ENCODE measurements at regions not wholly inside any gene's neighbourhood (a gene's known extent, or its start where the extent isn't known, plus 50 kb on each side); places are given as distances from the start of the nearest gene placed in this dataset.

DNA sequence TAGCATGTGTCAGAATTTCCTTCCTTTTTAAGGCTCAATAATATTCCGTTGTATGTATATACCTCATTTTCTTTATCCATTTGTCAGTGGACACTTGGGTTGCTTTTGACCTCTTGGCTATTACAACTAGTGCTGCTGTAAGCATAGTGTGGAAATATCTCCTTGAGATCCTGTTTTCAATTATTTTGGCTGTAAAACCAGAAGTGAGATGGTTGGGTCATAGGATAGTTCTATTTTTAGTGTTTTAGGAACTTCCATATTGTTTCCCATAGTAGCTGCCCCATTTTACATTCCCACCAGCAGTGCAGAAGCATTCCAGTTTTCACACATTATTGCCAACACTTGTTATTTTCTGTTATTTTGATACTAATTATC lies 70.4 kb upstream of the C15orf39 start:
- H3K4me2 ChIP-seq = no peak overlapping the region
- H3K27me3 ChIP-seq (ENCODE audit: insufficient read depth) = no peaks in the 10 kb centered on the region
- TF ChIP-seq POLR2AphosphoS5 (IDR thresholded peaks at IDR 0.05; ENCODE audit: low read depth) = no peak
- TF ChIP-seq CREB1 (CRISPR knock-in tag; IDR thresholded peaks at IDR 0.05; ENCODE audit: low read depth) = no peak
- no peak for TF ChIP-seq ZNF331 (CRISPR knock-in tag; IDR thresholded peaks at IDR 0.05; ENCODE audit: low read depth)
- TF ChIP-seq, protein P1, sequence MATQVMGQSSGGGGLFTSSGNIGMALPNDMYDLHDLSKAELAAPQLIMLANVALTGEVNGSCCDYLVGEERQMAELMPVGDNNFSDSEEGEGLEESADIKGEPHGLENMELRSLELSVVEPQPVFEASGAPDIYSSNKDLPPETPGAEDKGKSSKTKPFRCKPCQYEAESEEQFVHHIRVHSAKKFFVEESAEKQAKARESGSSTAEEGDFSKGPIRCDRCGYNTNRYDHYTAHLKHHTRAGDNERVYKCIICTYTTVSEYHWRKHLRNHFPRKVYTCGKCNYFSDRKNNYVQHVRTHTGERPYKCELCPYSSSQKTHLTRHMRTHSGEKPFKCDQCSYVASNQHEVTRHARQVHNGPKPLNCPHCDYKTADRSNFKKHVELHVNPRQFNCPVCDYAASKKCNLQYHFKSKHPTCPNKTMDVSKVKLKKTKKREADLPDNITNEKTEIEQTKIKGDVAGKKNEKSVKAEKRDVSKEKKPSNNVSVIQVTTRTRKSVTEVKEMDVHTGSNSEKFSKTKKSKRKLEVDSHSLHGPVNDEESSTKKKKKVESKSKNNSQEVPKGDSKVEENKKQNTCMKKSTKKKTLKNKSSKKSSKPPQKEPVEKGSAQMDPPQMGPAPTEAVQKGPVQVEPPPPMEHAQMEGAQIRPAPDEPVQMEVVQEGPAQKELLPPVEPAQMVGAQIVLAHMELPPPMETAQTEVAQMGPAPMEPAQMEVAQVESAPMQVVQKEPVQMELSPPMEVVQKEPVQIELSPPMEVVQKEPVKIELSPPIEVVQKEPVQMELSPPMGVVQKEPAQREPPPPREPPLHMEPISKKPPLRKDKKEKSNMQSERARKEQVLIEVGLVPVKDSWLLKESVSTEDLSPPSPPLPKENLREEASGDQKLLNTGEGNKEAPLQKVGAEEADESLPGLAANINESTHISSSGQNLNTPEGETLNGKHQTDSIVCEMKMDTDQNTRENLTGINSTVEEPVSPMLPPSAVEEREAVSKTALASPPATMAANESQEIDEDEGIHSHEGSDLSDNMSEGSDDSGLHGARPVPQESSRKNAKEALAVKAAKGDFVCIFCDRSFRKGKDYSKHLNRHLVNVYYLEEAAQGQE (IDR thresholded peaks at IDR 0.05; ENCODE audit: unreplicated experiment) = no peak
- TF ChIP-seq, protein P2, sequence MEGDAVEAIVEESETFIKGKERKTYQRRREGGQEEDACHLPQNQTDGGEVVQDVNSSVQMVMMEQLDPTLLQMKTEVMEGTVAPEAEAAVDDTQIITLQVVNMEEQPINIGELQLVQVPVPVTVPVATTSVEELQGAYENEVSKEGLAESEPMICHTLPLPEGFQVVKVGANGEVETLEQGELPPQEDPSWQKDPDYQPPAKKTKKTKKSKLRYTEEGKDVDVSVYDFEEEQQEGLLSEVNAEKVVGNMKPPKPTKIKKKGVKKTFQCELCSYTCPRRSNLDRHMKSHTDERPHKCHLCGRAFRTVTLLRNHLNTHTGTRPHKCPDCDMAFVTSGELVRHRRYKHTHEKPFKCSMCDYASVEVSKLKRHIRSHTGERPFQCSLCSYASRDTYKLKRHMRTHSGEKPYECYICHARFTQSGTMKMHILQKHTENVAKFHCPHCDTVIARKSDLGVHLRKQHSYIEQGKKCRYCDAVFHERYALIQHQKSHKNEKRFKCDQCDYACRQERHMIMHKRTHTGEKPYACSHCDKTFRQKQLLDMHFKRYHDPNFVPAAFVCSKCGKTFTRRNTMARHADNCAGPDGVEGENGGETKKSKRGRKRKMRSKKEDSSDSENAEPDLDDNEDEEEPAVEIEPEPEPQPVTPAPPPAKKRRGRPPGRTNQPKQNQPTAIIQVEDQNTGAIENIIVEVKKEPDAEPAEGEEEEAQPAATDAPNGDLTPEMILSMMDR (conservative IDR thresholded peaks at IDR 0.05; ENCODE audit: low read depth in 2 of 2) = no peak
- no peak for TF ChIP-seq EZH2 (IDR thresholded peaks at IDR 0.05; ENCODE audit: low read depth, unreplicated experiment)
- TF ChIP-seq STAT1 (IDR thresholded peaks at IDR 0.05; ENCODE audit: unreplicated experiment) = no peak
- no peak for TF ChIP-seq EZH2phosphoT487 (IDR thresholded peaks at IDR 0.05; ENCODE audit: unreplicated experiment)
- TF ChIP-seq ZNF114 (CRISPR knock-in tag; IDR thresholded peaks at IDR 0.05) = no peak
- no peak for TF ChIP-seq NANOG (IDR thresholded peaks at IDR 0.05; ENCODE audit: borderline replicate concordance)
- TF ChIP-seq, protein P3, sequence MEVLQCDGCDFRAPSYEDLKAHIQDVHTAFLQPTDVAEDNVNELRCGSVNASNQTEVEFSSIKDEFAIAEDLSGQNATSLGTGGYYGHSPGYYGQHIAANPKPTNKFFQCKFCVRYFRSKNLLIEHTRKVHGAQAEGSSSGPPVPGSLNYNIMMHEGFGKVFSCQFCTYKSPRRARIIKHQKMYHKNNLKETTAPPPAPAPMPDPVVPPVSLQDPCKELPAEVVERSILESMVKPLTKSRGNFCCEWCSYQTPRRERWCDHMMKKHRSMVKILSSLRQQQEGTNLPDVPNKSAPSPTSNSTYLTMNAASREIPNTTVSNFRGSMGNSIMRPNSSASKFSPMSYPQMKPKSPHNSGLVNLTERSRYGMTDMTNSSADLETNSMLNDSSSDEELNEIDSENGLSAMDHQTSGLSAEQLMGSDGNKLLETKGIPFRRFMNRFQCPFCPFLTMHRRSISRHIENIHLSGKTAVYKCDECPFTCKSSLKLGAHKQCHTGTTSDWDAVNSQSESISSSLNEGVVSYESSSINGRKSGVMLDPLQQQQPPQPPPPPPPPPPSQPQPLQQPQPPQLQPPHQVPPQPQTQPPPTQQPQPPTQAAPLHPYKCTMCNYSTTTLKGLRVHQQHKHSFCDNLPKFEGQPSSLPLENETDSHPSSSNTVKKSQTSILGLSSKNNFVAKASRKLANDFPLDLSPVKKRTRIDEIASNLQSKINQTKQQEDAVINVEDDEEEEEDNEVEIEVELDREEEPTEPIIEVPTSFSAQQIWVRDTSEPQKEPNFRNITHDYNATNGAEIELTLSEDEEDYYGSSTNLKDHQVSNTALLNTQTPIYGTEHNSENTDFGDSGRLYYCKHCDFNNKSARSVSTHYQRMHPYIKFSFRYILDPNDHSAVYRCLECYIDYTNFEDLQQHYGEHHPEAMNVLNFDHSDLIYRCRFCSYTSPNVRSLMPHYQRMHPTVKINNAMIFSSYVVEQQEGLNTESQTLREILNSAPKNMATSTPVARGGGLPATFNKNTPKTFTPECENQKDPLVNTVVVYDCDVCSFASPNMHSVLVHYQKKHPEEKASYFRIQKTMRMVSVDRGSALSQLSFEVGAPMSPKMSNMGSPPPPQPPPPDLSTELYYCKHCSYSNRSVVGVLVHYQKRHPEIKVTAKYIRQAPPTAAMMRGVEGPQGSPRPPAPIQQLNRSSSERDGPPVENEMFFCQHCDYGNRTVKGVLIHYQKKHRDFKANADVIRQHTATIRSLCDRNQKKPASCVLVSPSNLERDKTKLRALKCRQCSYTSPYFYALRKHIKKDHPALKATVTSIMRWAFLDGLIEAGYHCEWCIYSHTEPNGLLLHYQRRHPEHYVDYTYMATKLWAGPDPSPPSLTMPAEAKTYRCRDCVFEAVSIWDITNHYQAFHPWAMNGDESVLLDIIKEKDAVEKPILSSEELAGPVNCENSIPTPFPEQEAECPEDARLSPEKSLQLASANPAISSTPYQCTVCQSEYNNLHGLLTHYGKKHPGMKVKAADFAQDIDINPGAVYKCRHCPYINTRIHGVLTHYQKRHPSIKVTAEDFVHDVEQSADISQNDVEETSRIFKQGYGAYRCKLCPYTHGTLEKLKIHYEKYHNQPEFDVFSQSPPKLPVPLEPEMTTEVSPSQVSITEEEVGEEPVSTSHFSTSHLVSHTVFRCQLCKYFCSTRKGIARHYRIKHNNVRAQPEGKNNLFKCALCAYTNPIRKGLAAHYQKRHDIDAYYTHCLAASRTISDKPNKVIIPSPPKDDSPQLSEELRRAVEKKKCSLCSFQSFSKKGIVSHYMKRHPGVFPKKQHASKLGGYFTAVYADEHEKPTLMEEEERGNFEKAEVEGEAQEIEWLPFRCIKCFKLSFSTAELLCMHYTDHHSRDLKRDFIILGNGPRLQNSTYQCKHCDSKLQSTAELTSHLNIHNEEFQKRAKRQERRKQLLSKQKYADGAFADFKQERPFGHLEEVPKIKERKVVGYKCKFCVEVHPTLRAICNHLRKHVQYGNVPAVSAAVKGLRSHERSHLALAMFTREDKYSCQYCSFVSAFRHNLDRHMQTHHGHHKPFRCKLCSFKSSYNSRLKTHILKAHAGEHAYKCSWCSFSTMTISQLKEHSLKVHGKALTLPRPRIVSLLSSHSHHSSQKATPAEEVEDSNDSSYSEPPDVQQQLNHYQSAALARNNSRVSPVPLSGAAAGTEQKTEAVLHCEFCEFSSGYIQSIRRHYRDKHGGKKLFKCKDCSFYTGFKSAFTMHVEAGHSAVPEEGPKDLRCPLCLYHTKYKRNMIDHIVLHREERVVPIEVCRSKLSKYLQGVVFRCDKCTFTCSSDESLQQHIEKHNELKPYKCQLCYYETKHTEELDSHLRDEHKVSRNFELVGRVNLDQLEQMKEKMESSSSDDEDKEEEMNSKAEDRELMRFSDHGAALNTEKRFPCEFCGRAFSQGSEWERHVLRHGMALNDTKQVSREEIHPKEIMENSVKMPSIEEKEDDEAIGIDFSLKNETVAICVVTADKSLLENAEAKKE (CRISPR knock-in tag; IDR thresholded peaks at IDR 0.05) = no peak
- TF ChIP-seq JUNB (IDR thresholded peaks at IDR 0.05; ENCODE audit: unreplicated experiment) = no peak
- TF ChIP-seq, protein P4, sequence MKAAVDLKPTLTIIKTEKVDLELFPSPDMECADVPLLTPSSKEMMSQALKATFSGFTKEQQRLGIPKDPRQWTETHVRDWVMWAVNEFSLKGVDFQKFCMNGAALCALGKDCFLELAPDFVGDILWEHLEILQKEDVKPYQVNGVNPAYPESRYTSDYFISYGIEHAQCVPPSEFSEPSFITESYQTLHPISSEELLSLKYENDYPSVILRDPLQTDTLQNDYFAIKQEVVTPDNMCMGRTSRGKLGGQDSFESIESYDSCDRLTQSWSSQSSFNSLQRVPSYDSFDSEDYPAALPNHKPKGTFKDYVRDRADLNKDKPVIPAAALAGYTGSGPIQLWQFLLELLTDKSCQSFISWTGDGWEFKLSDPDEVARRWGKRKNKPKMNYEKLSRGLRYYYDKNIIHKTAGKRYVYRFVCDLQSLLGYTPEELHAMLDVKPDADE (IDR thresholded peaks at IDR 0.05) = no peak
- ATAC-seq (no peak), DNase-seq (ENCODE audit: low spot score) (no peak)
- no peaks in the 10 kb centered on the region; the same call in 2 of the 3 replicates for H3K36me3 Mint-ChIP-seq (ENCODE audit: low read depth)
- peaks cover 3% of the 10 kb centered on the region for H3K27me3 Mint-ChIP-seq (ENCODE audit: insufficient read depth, low read depth, poor library complexity)
- no peaks in the 10 kb centered on the region for H3K79me2 ChIP-seq (replicated peaks; ENCODE audit: insufficient read depth)
- peaks cover 8% of the 10 kb centered on the region; the same call in 2 of the 3 replicates for H3K4me1 Mint-ChIP-seq
- H3K36me3 ChIP-seq (ENCODE audit: insufficient read depth) = no peaks in the 10 kb centered on the region
- no peaks in the 10 kb centered on the region for H3F3A ChIP-seq (replicated peaks; ENCODE audit: low read depth)
- H3K4me3 ChIP-seq = no peak overlapping the region
- no peak overlapping the region for H3K27ac ChIP-seq (ENCODE audit: low read depth)
- H3K4me1 ChIP-seq (ENCODE audit: insufficient read depth) = no peaks in the 10 kb centered on the region
- H4K20me1 ChIP-seq (replicated peaks; ENCODE audit: insufficient read depth) = no peaks in the 10 kb centered on the region
- no peak overlapping the region for H3K4me3 Mint-ChIP-seq
- H2AFZ ChIP-seq = no peak overlapping the region
- no peak overlapping the region for H3K27ac Mint-ChIP-seq
- no peaks in the 10 kb centered on the region for H3K9me2 ChIP-seq (ENCODE audit: insufficient read depth)
- no peaks in the 10 kb centered on the region for H3K9me3 Mint-ChIP-seq
